ENCODE measurements at regions not wholly inside any gene's neighbourhood (a gene's known extent, or its start where the extent isn't known, plus 50 kb on each side); places are given as distances from the start of the nearest gene placed in this dataset.

DNA sequence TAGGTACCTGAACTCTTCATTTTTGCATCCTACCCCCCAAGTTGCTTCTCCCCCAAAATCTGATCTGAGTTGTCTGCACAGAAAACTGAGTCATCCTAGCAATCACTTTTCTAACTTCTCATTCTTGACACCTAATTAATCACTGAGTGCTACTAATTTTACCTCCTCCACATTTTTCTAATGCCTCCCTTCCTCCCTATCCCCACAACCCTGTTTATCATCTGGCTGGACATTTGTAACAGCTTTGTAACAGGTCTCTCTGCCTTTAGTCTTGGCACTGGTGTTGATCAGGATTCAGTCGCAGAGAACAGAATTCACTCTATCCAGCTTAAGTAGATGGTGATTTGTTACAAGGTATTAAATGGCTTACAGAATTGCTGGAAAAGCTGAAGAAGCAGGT is 303.9 kb upstream of the GATB start:
- TF ChIP-seq EZH2 (IDR thresholded peaks at IDR 0.05; ENCODE audit: borderline replicate concordance, low read length) = no peak
- TF ChIP-seq, protein P1, sequence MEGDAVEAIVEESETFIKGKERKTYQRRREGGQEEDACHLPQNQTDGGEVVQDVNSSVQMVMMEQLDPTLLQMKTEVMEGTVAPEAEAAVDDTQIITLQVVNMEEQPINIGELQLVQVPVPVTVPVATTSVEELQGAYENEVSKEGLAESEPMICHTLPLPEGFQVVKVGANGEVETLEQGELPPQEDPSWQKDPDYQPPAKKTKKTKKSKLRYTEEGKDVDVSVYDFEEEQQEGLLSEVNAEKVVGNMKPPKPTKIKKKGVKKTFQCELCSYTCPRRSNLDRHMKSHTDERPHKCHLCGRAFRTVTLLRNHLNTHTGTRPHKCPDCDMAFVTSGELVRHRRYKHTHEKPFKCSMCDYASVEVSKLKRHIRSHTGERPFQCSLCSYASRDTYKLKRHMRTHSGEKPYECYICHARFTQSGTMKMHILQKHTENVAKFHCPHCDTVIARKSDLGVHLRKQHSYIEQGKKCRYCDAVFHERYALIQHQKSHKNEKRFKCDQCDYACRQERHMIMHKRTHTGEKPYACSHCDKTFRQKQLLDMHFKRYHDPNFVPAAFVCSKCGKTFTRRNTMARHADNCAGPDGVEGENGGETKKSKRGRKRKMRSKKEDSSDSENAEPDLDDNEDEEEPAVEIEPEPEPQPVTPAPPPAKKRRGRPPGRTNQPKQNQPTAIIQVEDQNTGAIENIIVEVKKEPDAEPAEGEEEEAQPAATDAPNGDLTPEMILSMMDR (conservative IDR thresholded peaks at IDR 0.05 in 1 of 2, IDR thresholded peaks at IDR 0.05 in 1 of 2; ENCODE audit: extremely low read depth in 1 of 2, insufficient read depth in 1 of 2, low read depth in 1 of 2, low read length in 2 of 2) = no peak
